Heart right ventricle (tissue), 16 donors: ENCODE measurements at regions not wholly inside any gene's neighbourhood (a gene's known extent, or its start where the extent isn't known, plus 50 kb on each side); places are given as distances from the start of the nearest gene placed in this dataset.
"Not testable (repeated sequence)": the region's sequence is repeated elsewhere in the genome, so short reads cannot be mapped to it uniquely, and the experiment has no call there.

ENCODE experiments used
- ATAC-seq, 8 donors: fragments of 200-7000 bp; cut with Tn5 transposase; one replicate each; pipeline ENCODE4 v1.9.1; 2020; ENCODE audit warnings: mild to moderate bottlenecking in 8 of 8, moderate library complexity in 8 of 8, moderate number of reproducible peaks in 1 of 8
- DNase-seq, 2 donors: peaks; one replicate each; pipeline ENCODE4 v3.0.0-alpha.2; 2020
- H3K27ac ChIP-seq, 10 donors: fragments of 200-600 bp; sonication (generic) in 2 of 10; one replicate each; pipeline versions ENCODE4 v1.5.0 to v1.8.0; 2020 to 2022; ENCODE audit warnings: mild to moderate bottlenecking in 3 of 10
- H3K27me3 ChIP-seq, 7 donors: fragments of 200-600 bp; one replicate each; pipeline ENCODE4 v1.8.0; 2021 to 2022; ENCODE audit warnings: mild to moderate bottlenecking in 2 of 7
- H3K36me3 ChIP-seq, 9 donors: fragments of 200-600 bp; sonication (generic) in 1 of 9; one replicate each; pipeline versions ENCODE4 v1.5.0 to v1.8.0; 2020 to 2022; ENCODE audit warnings: mild to moderate bottlenecking in 2 of 9
- H3K4me1 ChIP-seq, 9 donors: fragments of 200-600 bp; sonication (generic) in 1 of 9; one replicate each; pipeline versions ENCODE4 v1.5.0 to v1.8.0; 2020 to 2022; ENCODE audit warnings: mild to moderate bottlenecking in 4 of 9
- H3K4me3 ChIP-seq, 10 donors: fragments of 200-600 bp; sonication (generic) in 2 of 10; one replicate each; pipeline versions ENCODE4 v1.5.0 to v1.8.0; 2020 to 2022; ENCODE audit warnings: mild to moderate bottlenecking in 7 of 10, moderate library complexity in 2 of 10
- H3K9me3 ChIP-seq, 11 donors: fragments of 200-600 bp in 10 of 11; sonication (generic) in 2 of 11; one replicate each; pipeline versions ENCODE4 v1.5.0 to v1.8.0; 2013 to 2022; ENCODE audit warnings: mild to moderate bottlenecking in 2 of 11, control low read depth in 1 of 11, moderate library complexity in 1 of 11
- WGBS, 2 donors: extraction: QIAGEN DNeasy Blood & Tissue Kit; methylation state at CpG; one replicate each; pipeline ENCODE4 v1.1.7; 2013; ENCODE audit warnings: inconsistent platforms in 1 of 2; 5-methylcytosine and 5-hydroxymethylcytosine counted together
- intact Hi-C, 10 donors: fragments of 100-400 bp; cut with DNase I; formaldehyde crosslinking; loops; one replicate each; pipeline versions ENCODE4 v1.11.1 to v1.14.2; 2022
- TF ChIP-seq, protein P1 (sequence below), 9 donors: fragments of 200-600 bp; sonication (generic) in 2 of 9; IDR thresholded peaks; one replicate each; pipeline versions ENCODE4 v1.5.0 to v1.8.0; 2021 to 2022; ENCODE audit warnings: antibody characterized with exemption in 9 of 9, mild to moderate bottlenecking in 5 of 9, moderate library complexity in 1 of 9
- donor health status: Arrhythmogenic right ventricular cardiomyopathy.
- donor health status: ischemic (EF 13 %, LVEDD 7.1; RV severe dilation, severe dysfunction).
- donor health status: healthy with polysubstance abuse.
- donor health status: DM: no; HTN: yes; CAD: no.
- donor health status: DM: no; HTN: no; CAD: no.
- donor health status: ischemic (EF 25% LVEDD 6.9; RV normal size, moderate dysfunction).
- donor health status: ischemic (EF 25% LVEDD 5.7; RV mildly dilated, moderate dysfunction).
- donor health status: healthy.
- donor health status: DM: yes; HTN: yes; CAD: no.
- donor health status: Ischemic cardiomyopathy.
- donor health status: ischemic (EF 35%, LVEDD 5.7; RV mildly dilated, moderate dysfunction).
- donor health status: nonischemic (EF 11% LVEDD 7.7; RV severe dilation, severe dysfunction).
- donor health status: DM: yes; HTN: yes; CAD: no.
- donor health status: PGD.
- donor health status: ischemic (EF 29% LVEDD 5.4; RV normal size, mild dysfunction).
- donor health status: nonischemic (EF 23%, LVEDD 6.1; RV moderate dilation, normal function).

GRCh38 chr1:221998186-221998612 is 256.3 kb upstream of the DUSP10 start:
- Histone ChIP-seq H3K4me3 (no peak overlapping the region), H3K27ac (peak overlapping the region in 1 of 10 donors; percentile 9), H3K4me1 (peaks cover 0 to 8% (median 0%) of the 10 kb centered on the region in 9 donors), H3K36me3 (no peaks in the 10 kb centered on the region), H3K27me3 (no peaks in the 10 kb centered on the region), H3K9me3 (no peaks in the 10 kb centered on the region)
- no peak for DNase-seq
- intact Hi-C loops, result no loop called here
- WGBS, 2 donors, result 72 to 79% methylated on average over 2 of the region's 2 CpGs
- TF ChIP-seq, protein P1, sequence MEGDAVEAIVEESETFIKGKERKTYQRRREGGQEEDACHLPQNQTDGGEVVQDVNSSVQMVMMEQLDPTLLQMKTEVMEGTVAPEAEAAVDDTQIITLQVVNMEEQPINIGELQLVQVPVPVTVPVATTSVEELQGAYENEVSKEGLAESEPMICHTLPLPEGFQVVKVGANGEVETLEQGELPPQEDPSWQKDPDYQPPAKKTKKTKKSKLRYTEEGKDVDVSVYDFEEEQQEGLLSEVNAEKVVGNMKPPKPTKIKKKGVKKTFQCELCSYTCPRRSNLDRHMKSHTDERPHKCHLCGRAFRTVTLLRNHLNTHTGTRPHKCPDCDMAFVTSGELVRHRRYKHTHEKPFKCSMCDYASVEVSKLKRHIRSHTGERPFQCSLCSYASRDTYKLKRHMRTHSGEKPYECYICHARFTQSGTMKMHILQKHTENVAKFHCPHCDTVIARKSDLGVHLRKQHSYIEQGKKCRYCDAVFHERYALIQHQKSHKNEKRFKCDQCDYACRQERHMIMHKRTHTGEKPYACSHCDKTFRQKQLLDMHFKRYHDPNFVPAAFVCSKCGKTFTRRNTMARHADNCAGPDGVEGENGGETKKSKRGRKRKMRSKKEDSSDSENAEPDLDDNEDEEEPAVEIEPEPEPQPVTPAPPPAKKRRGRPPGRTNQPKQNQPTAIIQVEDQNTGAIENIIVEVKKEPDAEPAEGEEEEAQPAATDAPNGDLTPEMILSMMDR (IDR thresholded peaks at IDR 0.05), result no peak
- peak in 1 of 8 donors; percentile 56 for ATAC-seq

DNA sequence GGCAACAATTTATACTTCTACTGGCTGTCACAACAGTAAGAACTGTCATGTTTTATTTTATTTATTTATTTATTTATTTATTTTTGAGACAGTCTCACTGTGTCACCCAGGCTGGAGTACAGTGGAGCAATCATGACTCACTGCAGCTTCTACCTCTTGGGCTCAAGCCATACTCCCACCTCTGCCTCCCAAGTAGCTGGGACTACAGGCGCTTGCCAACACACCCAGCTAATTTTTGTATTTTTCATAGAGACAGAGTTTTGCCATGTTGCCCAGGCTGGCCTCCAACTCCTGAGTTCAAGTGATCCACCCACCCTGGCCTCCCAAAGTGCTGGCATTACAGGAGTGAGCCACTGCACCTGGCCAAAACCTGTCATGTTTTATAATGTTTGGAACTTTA is 255.1 kb upstream of the DUSP10 start:
- peak in 1 of 8 donors; percentile 57 for ATAC-seq
- intact Hi-C loops, H3K27ac ChIP-seq, H3K4me3 ChIP-seq, DNase-seq, H3K9me3 ChIP-seq, H3K4me1 ChIP-seq, H3K27me3 ChIP-seq, H3K36me3 ChIP-seq: not testable (repeated sequence)
- 81 to 88% methylated on average over 1 of the region's 1 CpG for WGBS, 2 donors

DNA sequence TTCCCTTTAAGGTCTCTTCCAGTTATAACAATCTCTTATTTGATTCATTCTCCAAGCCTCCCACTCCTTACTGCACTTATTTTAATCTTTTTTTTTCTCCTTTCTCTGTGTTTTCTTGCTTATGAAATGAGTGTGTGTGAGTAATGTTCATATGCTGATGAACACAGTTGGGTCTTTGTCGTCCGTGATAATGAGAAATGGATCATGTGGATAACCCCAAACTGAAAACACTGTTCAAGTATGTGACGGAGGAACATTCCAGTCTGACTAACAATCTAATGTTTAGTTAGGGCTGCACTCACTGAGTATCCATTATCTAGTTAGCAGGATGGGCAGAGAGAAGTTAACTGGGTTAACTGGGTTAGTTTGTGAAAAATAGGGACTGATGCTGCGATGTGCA is 253.1 kb upstream of the DUSP10 start:
- WGBS, 2 donors, result 63 to 64% methylated on average over 4 of the region's 4 CpGs
- ATAC-seq (peak in 5 of 8 donors; percentile 27 to 57 (median 53)), DNase-seq (no peak)
- Histone ChIP-seq H3K4me1 (peaks cover 0 to 8% (median 0%) of the 10 kb centered on the region in 9 donors), H3K4me3 (no peak overlapping the region), H3K9me3 (no peaks in the 10 kb centered on the region), H3K27me3 (no peaks in the 10 kb centered on the region), H3K36me3 (no peaks in the 10 kb centered on the region), H3K27ac (peak overlapping the region in 3 of 10 donors; percentile 24 to 63 (median 49))
- TF ChIP-seq, protein P1 (IDR thresholded peaks at IDR 0.05), result no peak
- intact Hi-C loops, result no loop called here

- intact Hi-C loops, result no loop called here
- H3K36me3 ChIP-seq, result no peaks in the 10 kb centered on the region
- no peak for ATAC-seq
- H3K27ac ChIP-seq, result peak overlapping the region in 3 of 10 donors; percentile 7 to 63 (median 24)
- H3K9me3 ChIP-seq, result no peaks in the 10 kb centered on the region
- TF ChIP-seq, protein P1 (IDR thresholded peaks at IDR 0.05), result no peak
- no peaks in the 10 kb centered on the region for H3K27me3 ChIP-seq
- H3K4me3 ChIP-seq, result no peak overlapping the region
- DNase-seq, result no peak
- H3K4me1 ChIP-seq, result peaks cover 0 to 8% (median 0%) of the 10 kb centered on the region in 9 donors
These were observed 252.4 kb upstream of the DUSP10 start for GRCh38 chr1:221994274-221994698.

DNA sequence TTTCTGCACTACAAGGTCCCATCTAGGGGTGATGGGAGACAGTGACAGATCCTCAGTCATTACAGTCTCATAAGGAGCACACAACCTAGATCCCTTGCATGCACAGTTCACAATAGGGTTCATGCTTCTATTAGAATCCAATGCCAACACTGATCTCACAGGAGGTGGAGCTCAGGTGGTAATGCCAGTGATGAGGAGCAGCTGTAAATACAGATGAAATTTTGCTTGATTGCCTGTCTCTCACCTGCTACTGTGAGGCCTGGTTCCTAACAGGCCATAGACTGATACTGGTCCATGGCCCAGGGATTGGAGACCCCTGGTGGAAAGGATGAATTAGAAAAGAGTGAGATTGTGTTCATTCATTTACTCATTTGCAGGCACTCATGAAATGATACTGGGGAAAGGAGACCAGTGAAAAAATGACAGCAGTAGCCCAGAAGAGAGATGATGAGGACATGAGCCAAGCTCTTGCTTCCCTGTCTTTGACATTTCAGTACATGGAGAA is 251.6 kb upstream of the DUSP10 start:
- Histone ChIP-seq H3K4me1 (peaks cover 0 to 8% (median 0%) of the 10 kb centered on the region in 9 donors), H3K9me3 (no peaks in the 10 kb centered on the region), H3K4me3 (no peak overlapping the region), H3K36me3 (no peaks in the 10 kb centered on the region), H3K27ac (no peak overlapping the region), H3K27me3 (no peaks in the 10 kb centered on the region)
- intact Hi-C loops, result no loop called here
- TF ChIP-seq, protein P1 (IDR thresholded peaks at IDR 0.05), result no peak
- ATAC-seq (no peak), DNase-seq (no peak)
